Fibroblast of skin of back (primary cell): ENCODE measurements at regions not wholly inside any gene's neighbourhood (a gene's known extent, or its start where the extent isn't known, plus 50 kb on each side); places are given as distances from the start of the nearest gene placed in this dataset.

Experiments
- DNase-seq: peaks from one replicate; pipeline ENCODE4 v3.0.0-alpha.2; 2013

- DNase-seq: no peak
These were observed 53.8 kb upstream of the ASB18 start for GRCh38 chr2:236317938-236318396.

DNA sequence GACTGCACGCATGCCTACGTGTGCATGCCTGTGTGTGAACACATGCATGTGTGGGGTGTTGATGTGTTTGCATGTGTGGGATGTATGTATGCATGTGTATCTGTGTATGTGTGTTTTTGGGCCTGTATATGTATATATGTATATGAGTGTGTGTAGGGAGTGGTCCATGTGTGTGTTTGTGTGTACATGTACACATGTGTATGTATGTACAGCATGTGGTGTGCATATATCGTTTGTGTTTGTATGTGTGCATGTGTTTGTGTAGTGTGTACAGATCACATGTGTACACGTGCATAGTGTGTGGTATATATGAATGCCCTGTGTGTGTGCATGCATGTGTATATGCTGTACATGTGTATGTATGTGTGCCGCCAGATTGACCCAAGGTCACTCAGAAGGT lies 54.2 kb upstream of the ASB18 start:
- no peak for DNase-seq

- DNase-seq: no peak
These were observed 54.8 kb upstream of the ASB18 start for GRCh38 chr2:236319036-236319435.

DNA sequence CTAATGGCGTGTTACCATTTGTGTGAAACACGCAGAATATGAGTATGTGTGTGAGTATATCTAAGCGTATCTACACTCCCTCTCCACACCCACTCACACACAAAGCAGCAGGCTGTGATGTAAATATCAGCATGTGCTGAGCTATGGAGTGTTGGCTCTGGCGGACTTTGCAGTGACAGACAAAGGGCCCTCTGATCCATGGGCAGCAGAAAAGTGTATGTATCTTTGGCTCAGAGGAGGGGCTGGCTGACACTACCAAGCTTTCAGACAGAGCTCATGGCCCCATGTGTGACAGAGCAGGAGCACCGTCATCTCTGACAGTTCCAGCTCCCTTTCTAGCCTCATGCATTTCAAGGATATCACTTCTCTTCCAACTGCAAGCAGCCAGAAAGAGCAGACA lies 57.2 kb upstream of the ASB18 start:
- no peak for DNase-seq

GRCh38 chr2:236333417-236334121 lies 69.4 kb upstream of the ASB18 start:
- no peak for DNase-seq

DNA sequence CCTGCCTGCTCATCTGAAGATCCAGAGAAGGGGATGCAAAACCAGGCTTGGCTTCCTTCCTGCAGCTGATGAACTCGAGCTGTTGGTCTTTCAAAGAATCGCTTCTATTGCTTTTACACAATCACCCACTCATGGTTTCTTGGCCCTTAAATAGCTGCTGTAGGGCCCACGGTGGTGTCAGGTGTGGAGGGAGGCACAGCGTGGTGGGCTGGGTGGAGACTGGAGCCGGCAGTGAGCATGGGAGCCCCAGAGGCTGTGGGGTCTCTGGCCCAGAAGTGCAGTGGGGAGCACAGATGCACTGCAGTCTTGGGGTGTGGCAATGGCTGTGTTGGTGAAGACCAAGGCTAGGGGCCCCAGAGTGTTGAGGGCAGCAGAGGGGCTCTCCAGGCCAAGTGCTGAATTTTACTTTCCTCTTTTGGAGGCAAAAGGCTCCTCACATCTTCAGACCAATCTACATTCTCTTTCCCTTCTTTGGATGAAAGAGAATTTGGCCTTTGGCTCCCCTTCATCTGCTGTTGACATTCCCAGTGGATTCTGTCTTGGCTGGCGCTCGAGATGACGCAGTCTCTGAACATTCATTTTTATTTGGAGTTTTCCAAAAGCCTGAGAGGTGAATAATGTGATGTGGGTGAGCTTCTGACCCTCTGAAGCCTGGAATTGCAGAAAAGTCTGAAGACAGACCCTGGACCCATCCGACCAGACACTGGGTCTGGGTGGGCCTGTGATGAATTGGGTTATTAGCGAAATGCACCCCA lies 70.1 kb upstream of the ASB18 start:
- DNase-seq: no peak

DNA sequence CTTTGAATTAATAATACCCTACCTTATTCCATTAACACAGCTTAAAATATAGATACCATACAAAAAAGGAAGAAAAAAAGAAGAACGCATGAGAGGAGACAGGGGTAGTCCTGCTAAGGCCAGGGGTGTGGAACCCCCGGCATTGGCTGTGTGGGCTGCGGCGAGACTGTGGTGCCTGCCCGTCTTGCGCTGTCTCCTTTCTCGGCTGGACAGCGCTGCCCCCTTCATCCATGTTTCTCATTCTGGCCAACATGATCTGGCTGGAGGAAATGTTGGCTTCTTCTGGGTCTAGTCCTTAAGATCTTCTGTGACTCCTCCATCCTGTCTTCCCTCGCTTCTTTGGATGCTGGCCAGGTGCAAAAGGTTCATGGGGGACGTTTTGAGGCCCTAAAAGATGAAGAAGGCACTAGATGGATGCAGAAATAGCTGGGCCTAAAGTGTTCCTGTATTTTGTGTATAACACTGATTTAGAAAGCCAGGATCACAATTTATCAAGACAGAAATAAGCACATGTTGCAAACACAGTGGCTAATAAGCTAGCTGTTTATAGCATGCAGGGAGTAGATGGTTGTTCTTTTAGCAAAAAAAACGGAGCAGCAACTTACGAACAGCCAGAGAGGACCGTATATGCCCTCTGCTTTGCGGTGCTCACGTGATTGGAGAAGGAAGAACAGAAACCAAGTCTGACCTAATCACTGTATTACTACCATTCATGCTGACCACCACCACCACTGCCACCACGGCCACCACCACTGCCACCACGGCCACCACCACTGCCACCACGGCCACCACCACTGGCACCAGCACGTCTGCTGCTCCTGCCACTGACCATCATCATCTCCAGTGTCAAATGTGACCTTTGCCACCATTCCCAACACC lies 71.7 kb upstream of the ASB18 start:
- no peak for DNase-seq

GRCh38 chr2:236336575-236337464 lies 72.6 kb upstream of the ASB18 start:
- DNase-seq: no peak

DNA sequence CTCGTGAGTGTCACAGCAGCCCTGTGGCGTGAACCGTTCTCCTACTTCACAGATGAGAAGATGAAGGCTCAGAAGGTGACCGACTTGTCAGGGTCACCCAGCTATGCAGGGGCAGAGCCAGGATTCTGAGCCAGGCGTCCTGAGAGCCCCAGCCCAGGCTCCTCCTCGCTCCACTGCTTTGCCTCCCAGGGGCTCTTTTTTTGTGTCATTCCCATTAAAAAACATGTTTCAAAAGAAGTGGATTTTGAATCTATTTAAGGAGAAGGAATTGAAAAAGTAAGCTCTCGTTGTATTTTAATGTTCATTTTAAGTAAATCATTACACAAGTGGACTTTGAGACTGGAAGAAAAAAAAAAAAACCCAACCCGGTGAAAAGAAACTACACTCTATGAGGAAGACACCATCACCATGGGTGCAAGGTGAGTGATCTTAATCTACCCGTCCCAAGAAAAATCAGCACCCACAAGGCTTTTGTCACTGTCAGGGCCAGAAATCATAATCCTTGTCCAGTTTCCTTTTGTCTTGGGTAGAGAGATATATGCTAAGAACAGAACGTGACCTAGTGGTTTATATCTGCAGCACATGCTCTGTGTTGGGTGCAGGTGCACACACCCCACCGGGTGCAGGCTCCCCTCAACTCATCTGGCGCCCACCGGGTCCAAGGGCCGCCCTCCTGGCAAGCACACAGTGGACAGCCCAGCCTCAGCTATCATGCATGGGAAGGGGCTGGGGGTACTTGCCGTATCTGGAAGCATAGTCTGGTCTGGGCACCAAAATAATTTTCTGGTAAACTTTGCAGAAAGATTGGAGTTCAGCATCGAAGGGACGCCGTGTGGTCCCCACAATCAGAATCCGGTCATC lies 73.5 kb upstream of the ASB18 start:
- no peak for DNase-seq

DNA sequence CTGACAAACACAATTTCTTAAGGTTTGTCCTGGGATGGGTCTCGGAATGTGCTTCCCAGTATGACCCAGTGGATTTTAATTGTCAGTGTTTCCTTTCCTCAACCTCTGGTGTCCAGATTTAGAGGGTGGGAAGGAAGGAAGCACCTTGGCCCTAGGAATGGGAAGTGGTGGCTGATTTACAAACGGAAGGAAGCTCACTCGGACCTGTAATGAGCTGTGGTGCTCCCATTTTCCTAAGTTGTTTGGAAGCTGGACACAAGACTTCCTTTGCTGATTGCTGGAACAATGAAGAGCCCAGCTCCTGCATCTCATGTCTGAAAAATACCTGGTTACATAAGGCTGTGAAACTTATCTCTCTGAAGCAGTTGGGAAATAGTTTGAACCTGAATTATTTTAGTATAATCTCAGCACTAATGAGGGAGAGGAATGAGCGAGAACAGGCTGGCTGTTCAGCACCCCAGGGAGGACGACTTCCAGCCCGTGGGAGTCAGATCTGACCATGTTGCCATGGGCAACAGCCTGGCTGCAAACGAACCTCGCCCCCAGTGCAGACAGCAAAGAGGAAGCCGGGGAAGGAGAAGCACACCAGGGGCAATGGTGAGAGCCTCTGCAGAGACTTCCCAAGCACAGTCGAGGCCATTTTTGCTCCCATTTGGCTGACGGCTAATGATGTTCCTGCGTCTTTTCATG lies 74.4 kb upstream of the ASB18 start:
- peak; percentile 40 for DNase-seq

DNA sequence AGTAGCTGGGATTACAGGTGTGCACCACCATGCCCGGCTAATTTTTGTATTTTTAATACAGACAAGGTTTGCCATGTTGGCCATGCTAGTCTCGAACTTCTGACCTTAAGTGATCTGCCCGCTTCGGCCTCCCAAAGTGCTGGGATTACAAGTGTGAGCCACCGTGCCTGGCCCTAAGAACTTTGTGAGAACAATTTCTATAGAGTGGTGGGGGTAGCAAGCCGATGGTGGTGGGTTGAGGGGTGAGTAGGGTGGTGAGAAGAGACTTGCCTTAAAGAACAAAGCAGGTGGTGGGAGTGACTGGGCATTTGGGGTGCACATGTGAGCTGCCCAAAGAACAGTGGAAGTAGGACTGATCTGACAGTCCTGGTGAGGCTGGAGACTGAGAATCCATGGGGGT lies 76.0 kb upstream of the ASB18 start:
- no peak for DNase-seq

DNA sequence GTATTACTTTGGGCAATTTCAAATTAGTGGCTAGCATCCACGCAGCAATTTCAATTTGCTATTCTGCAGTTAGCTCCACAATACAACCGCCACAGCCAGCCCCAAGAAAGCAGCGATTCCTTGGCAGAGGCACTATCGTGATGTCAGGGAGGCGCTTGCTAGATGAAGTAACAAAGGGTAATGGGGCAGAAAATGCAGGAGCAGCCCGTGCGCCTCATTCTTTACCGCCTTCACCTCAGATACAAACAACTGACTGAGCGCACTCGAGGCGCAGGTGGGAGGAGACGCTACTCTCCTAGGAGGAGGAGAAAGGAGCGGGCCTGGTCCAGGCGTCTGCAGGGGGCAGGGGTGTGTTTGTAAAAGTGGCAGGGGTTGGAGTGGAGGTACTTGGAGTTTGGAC lies 76.9 kb upstream of the ASB18 start:
- no peak for DNase-seq

DNA sequence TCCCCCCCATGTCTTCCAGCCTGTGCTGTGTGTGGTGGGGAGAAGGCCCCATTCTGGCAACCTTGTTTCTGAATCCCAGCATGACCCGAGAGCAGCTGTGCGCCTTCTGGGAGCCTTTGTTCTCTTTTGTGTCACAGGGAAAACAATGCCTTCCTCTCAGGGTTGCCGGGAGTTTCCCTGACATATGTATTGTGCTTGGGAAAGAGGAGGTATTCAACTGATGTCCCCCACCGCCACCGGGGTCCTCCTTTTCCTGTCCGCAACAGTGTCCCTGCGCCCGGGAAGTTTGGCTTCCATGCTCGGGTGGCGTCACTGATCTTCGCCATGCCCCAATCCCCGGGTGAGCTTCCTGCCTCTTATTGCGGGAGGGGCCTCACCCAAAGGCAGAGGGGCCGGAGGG lies 77.5 kb upstream of the ASB18 start:
- DNase-seq: no peak

GRCh38 chr2:236342507-236342906 lies 78.3 kb upstream of the ASB18 start:
- DNase-seq: no peak

GRCh38 chr2:236342951-236343350 lies 78.7 kb upstream of the ASB18 start:
- no peak for DNase-seq

GRCh38 chr2:236343400-236344161 lies 79.4 kb upstream of the ASB18 start:
- DNase-seq: peak; percentile 74

DNA sequence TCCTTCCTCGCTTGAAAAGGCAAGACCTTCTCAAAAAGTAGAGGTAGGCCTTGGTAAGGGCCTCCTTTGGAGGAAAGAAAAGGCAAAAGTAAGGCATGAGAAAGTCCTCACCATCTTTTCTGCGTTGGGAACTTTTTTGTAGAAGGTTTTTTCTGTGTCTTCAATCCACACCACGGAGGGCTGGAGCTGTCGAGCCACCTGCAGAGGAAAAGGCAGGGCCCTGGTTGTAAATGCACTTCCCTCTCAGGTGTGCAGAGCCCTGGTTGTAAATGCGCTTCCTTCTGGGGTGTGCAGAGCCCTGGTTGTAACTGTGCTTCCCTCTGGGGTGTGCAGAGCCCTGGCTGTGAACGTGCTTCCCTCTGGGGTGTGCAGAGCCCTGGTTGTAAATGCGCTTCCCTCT lies 80.2 kb upstream of the ASB18 start:
- DNase-seq: no peak

GRCh38 chr2:236345081-236345714 lies 81.0 kb upstream of the ASB18 start:
- no peak for DNase-seq

DNA sequence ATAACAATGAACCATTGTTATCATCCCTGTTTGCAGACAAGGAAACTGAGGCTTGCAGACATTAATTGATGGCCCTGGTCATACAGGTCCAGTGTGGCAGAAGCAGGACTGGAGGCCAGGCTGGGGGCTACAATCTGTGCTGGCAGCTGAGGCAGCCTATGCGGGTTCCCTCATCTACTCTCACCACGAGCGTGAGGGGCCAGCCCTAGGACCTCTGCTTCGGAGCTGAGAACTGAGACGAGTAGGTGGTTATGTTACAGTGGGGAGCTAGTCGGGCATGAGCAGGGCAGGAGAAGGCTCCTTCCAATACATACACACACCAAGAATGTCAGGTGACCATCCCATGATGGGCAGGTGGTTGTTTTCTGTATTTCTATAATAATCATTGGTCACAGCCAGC lies 82.2 kb upstream of the ASB18 start:
- DNase-seq: no peak
